ENCODE measurements at regions not wholly inside any gene's neighbourhood (a gene's known extent, or its start where the extent isn't known, plus 50 kb on each side); places are given as distances from the start of the nearest gene placed in this dataset.
A peak's percentile ranks its signal among the peaks of the same experiment; 100 is the strongest.

GRCh38 chr6:147782302-147782701 is 273.8 kb downstream of the SAMD5 start:
- no peak overlapping the region for H3K4me3 ChIP-seq (ENCODE audit: low read length)
- H3K27me3 Mint-ChIP-seq (ENCODE audit: insufficient read depth) = peaks cover 4% of the 10 kb centered on the region
- TF ChIP-seq, protein P1, sequence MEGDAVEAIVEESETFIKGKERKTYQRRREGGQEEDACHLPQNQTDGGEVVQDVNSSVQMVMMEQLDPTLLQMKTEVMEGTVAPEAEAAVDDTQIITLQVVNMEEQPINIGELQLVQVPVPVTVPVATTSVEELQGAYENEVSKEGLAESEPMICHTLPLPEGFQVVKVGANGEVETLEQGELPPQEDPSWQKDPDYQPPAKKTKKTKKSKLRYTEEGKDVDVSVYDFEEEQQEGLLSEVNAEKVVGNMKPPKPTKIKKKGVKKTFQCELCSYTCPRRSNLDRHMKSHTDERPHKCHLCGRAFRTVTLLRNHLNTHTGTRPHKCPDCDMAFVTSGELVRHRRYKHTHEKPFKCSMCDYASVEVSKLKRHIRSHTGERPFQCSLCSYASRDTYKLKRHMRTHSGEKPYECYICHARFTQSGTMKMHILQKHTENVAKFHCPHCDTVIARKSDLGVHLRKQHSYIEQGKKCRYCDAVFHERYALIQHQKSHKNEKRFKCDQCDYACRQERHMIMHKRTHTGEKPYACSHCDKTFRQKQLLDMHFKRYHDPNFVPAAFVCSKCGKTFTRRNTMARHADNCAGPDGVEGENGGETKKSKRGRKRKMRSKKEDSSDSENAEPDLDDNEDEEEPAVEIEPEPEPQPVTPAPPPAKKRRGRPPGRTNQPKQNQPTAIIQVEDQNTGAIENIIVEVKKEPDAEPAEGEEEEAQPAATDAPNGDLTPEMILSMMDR (conservative IDR thresholded peaks at IDR 0.05) = no peak
- H3K4me1 ChIP-seq (ENCODE audit: control insufficient read depth, insufficient read depth, low read length) = peaks cover 2% of the 10 kb centered on the region
- H3K4me3 Mint-ChIP-seq = no peak overlapping the region
- DNase-seq = peak; percentile 49
- H3K36me3 ChIP-seq (ENCODE audit: control insufficient read depth, insufficient read depth, low read length) = no peaks in the 10 kb centered on the region
- H3K27me3 ChIP-seq (ENCODE audit: control insufficient read depth, insufficient read depth, low read length, poor library complexity, severe bottlenecking) = no peaks in the 10 kb centered on the region
- no peaks in the 10 kb centered on the region for H3K9me3 ChIP-seq (ENCODE audit: control insufficient read depth, low read length)
- no peak overlapping the region for H3K27ac Mint-ChIP-seq
- H3K4me1 Mint-ChIP-seq = peaks cover 14% of the 10 kb centered on the region
- H3K36me3 Mint-ChIP-seq (ENCODE audit: low read depth) = no peaks in the 10 kb centered on the region
- WGBS, 2 experiments (ENCODE audit: insufficient coverage in 1 of 2, insufficient read length in 1 of 2) = 50 to 78% methylated on average over 1 to 3 of the region's 3 CpGs
- no peak overlapping the region for H3K27ac ChIP-seq (ENCODE audit: low read depth, low read length)
- no peak overlapping the region for H3K9ac ChIP-seq (ENCODE audit: extremely low read depth, low read length, poor library complexity, severe bottlenecking)
- H3K9me3 Mint-ChIP-seq = no peaks in the 10 kb centered on the region

GRCh38 chr6:147784371-147784770 is 275.9 kb downstream of the SAMD5 start:
- 83 to 100% methylated on average over 1 to 2 of the region's 2 CpGs for WGBS, 2 experiments (ENCODE audit: insufficient coverage in 1 of 2, insufficient read length in 1 of 2)
- Histone ChIP-seq H3K9ac (ENCODE audit: extremely low read depth, low read length, poor library complexity, severe bottlenecking) (no peak overlapping the region), H3K4me1 (ENCODE audit: control insufficient read depth, insufficient read depth, low read length) (peaks cover 2% of the 10 kb centered on the region), H3K27me3 (ENCODE audit: control insufficient read depth, insufficient read depth, low read length, poor library complexity, severe bottlenecking) (no peaks in the 10 kb centered on the region), H3K27ac (ENCODE audit: low read depth, low read length) (no peak overlapping the region), H3K9me3 (ENCODE audit: control insufficient read depth, low read length) (no peaks in the 10 kb centered on the region), H3K4me3 (ENCODE audit: low read length) (no peak overlapping the region), H3K36me3 (ENCODE audit: control insufficient read depth, insufficient read depth, low read length) (no peaks in the 10 kb centered on the region)
- Mint-ChIP-seq H3K4me1 (peaks cover 14% of the 10 kb centered on the region), H3K9me3 (no peaks in the 10 kb centered on the region), H3K27me3 (ENCODE audit: insufficient read depth) (no peaks in the 10 kb centered on the region), H3K36me3 (ENCODE audit: low read depth) (no peaks in the 10 kb centered on the region), H3K4me3 (no peak overlapping the region), H3K27ac (no peak overlapping the region)
- TF ChIP-seq, protein P1 (conservative IDR thresholded peaks at IDR 0.05) = no peak
- DNase-seq = no peak

GRCh38 chr6:147787417-147787816 is 278.9 kb downstream of the SAMD5 start:
- no peak for DNase-seq
- Mint-ChIP-seq H3K4me1 (peaks cover 4% of the 10 kb centered on the region), H3K27me3 (ENCODE audit: insufficient read depth) (no peaks in the 10 kb centered on the region), H3K9me3 (no peaks in the 10 kb centered on the region), H3K36me3 (ENCODE audit: low read depth) (no peaks in the 10 kb centered on the region), H3K27ac (no peak overlapping the region), H3K4me3 (no peak overlapping the region)
- peaks cover 2% of the 10 kb centered on the region for H3K4me1 ChIP-seq (ENCODE audit: control insufficient read depth, insufficient read depth, low read length)
- WGBS, 2 experiments (ENCODE audit: insufficient coverage in 1 of 2, insufficient read length in 1 of 2) = 91 to 94% methylated on average over 2 of the region's 2 CpGs
- H3K36me3 ChIP-seq (ENCODE audit: control insufficient read depth, insufficient read depth, low read length) = no peaks in the 10 kb centered on the region
- TF ChIP-seq, protein P1 (conservative IDR thresholded peaks at IDR 0.05) = peak; percentile 29
- H3K4me3 ChIP-seq (ENCODE audit: low read length) = no peak overlapping the region
- H3K27me3 ChIP-seq (ENCODE audit: control insufficient read depth, insufficient read depth, low read length, poor library complexity, severe bottlenecking) = no peaks in the 10 kb centered on the region
- H3K9ac ChIP-seq (ENCODE audit: extremely low read depth, low read length, poor library complexity, severe bottlenecking) = no peak overlapping the region
- H3K27ac ChIP-seq (ENCODE audit: low read depth, low read length) = no peak overlapping the region
- H3K9me3 ChIP-seq (ENCODE audit: control insufficient read depth, low read length) = peaks cover 10% of the 10 kb centered on the region

Measured in endodermal cell (in vitro differentiated cells).